IMR-90 (cell line): ENCODE measurements at regions not wholly inside any gene's neighbourhood (a gene's known extent, or its start where the extent isn't known, plus 50 kb on each side); places are given as distances from the start of the nearest gene placed in this dataset.

Experiments
- ATAC-seq: fragments of 200-7000 bp; cut with Tn5 transposase; 2 replicates; pipeline ENCODE4 v1.9.1; 2020; ENCODE audit warnings: low read depth, mild to moderate bottlenecking, moderate library complexity
- BruUV-seq: library from RNA; stranded (reverse); fragments of 400-500 nt; replicated peaks from 2 replicates; lab custom pipeline; 2021; lab: Mats Ljungman, UMichigan
- CTCF ChIA-PET: fragments of 300-600 bp; formaldehyde crosslinking; extraction: SDS; loops from one replicate; lab custom pipeline; 2021; ENCODE audit warnings: antibody characterized with exemption; lab: Yijun Ruan, JAX
- POLR2A ChIA-PET: fragments of 300-600 bp; sonication (Branson Sonifier 250); formaldehyde crosslinking; loops from one replicate; lab custom pipeline; 2022; ENCODE audit warnings: antibody characterized with exemption; ENCODE audit not compliant: unreplicated experiment; lab: Charles Lee
- DNase-seq: peaks from one replicate; pipeline ENCODE4 v3.0.0; 2013
- H2AFZ ChIP-seq: replicated peaks from 2 replicates; pipeline ENCODE3; 2013; ENCODE audit warnings: low read length, mild to moderate bottlenecking; ENCODE audit not compliant: poor library complexity
- H2AK5ac ChIP-seq: 2 replicates; pipeline ENCODE4 v1.6.1; 2013; ENCODE audit warnings: low read depth, low read length, inconsistent platforms
- H2AK9ac ChIP-seq: replicated peaks from 2 replicates; pipeline ENCODE3; 2013; ENCODE audit warnings: mild to moderate bottlenecking, low read depth, low read length, moderate library complexity; ENCODE audit not compliant: poor library complexity
- H2BK120ac ChIP-seq: 2 replicates; pipeline ENCODE4 v1.6.1; 2013; ENCODE audit warnings: low read depth, low read length, inconsistent platforms
- H2BK15ac ChIP-seq: 3 replicates; pipeline ENCODE4 v1.6.1; 2013; ENCODE audit warnings: low read depth, low read length, inconsistent platforms
- H2BK20ac ChIP-seq: 2 replicates; pipeline ENCODE4 v1.6.1; 2013; ENCODE audit warnings: low read depth, mild to moderate bottlenecking, inconsistent platforms, low read length, moderate library complexity
- H2BK5ac ChIP-seq: 2 replicates; pipeline ENCODE4 v1.6.1; 2013; ENCODE audit warnings: mild to moderate bottlenecking, low read depth, low read length, inconsistent platforms; ENCODE audit not compliant: poor library complexity, severe bottlenecking
- H3K14ac ChIP-seq: replicated peaks from 2 replicates; pipeline ENCODE4 v1.6.1; 2013; ENCODE audit warnings: low read depth, low read length, inconsistent platforms
- H3K18ac ChIP-seq: 2 replicates; pipeline ENCODE4 v1.6.1; 2013; ENCODE audit warnings: low read depth, low read length, control low read depth
- H3K23ac ChIP-seq: 2 replicates; pipeline ENCODE4 v1.6.1; 2013; ENCODE audit warnings: low read depth, low read length, inconsistent platforms
- H3K27ac ChIP-seq: 2 replicates; pipeline ENCODE4 v1.5.1; 2013; ENCODE audit warnings: mild to moderate bottlenecking, control low read depth, low read length; ENCODE audit not compliant: insufficient read depth
- H3K27me3 ChIP-seq: 2 replicates; pipeline ENCODE4 v1.6.1; 2013; ENCODE audit warnings: low read length; ENCODE audit not compliant: control insufficient read depth, insufficient read depth
- H3K36me3 ChIP-seq: 2 replicates; pipeline ENCODE4 v1.6.1; 2013; ENCODE audit warnings: low read length, mixed read lengths; ENCODE audit not compliant: control insufficient read depth, insufficient read depth
- H3K4ac ChIP-seq: 2 replicates; pipeline ENCODE4 v1.6.1; 2013; ENCODE audit warnings: low read depth, low read length, inconsistent platforms
- H3K4me1 ChIP-seq: 2 replicates; pipeline ENCODE4 v1.6.1; 2013; ENCODE audit warnings: low read length, mixed read lengths; ENCODE audit not compliant: control insufficient read depth, insufficient read depth
- H3K4me2 ChIP-seq: 2 replicates; pipeline ENCODE4 v1.6.1; 2013; ENCODE audit warnings: low read depth, mild to moderate bottlenecking, control low read depth, low read length, moderate library complexity
- H3K4me3 ChIP-seq: 2 replicates; pipeline ENCODE4 v1.5.1; 2013; ENCODE audit warnings: low read depth, mild to moderate bottlenecking, control low read depth, low read length, moderate library complexity; ENCODE audit not compliant: insufficient read depth
- H3K56ac ChIP-seq: 2 replicates; pipeline ENCODE4 v1.6.1; 2013; ENCODE audit warnings: low read length, inconsistent platforms; ENCODE audit not compliant: insufficient read depth; ENCODE audit errors: extremely low read depth
- H3K79me1 ChIP-seq, 2 experiments: 2 replicates each; pipeline ENCODE4 v1.6.1; 2013; ENCODE audit warnings: low read length in 2 of 2, inconsistent platforms in 1 of 2, low read depth in 1 of 2
- H3K9ac ChIP-seq: 2 replicates; pipeline ENCODE4 v1.6.1; 2013; ENCODE audit warnings: low read depth, low read length, control low read depth
- H3K9me1 ChIP-seq: 2 replicates; pipeline ENCODE4 v1.6.1; 2013; ENCODE audit warnings: low read length, inconsistent platforms; ENCODE audit not compliant: insufficient read depth
- H3K9me3 ChIP-seq: 2 replicates; pipeline ENCODE4 v1.6.1; 2013; ENCODE audit warnings: low read length; ENCODE audit not compliant: control insufficient read depth, insufficient read depth
- H4K20me1 ChIP-seq: 2 replicates; pipeline ENCODE4 v1.6.1; 2013; ENCODE audit warnings: low read length, inconsistent platforms; ENCODE audit not compliant: insufficient read depth
- H4K5ac ChIP-seq: 2 replicates; pipeline ENCODE4 v1.6.1; 2013; ENCODE audit warnings: mild to moderate bottlenecking, low read depth, low read length, control low read depth
- H4K8ac ChIP-seq, 2 experiments: 2 replicates each; pipeline ENCODE4 v1.6.1; 2013; ENCODE audit warnings: low read depth in 2 of 2, low read length in 2 of 2, control low read depth in 1 of 2, inconsistent platforms in 1 of 2
- H4K91ac ChIP-seq: 2 replicates; pipeline ENCODE4 v1.6.1; 2013; ENCODE audit warnings: low read depth, low read length, inconsistent platforms; ENCODE audit not compliant: insufficient read depth
- BHLHE40 ChIP-seq: fragments of 150-350 bp; IDR thresholded peaks from 2 replicates; pipeline ENCODE4 v1.6.1; 2016; ENCODE audit warnings: mild to moderate bottlenecking, low read depth, low read length
- CEBPB ChIP-seq: IDR thresholded peaks from 2 replicates; pipeline ENCODE4 v1.6.1; 2012; ENCODE audit warnings: low read depth, low read length, improper control_type of control experiment
- CHD1 ChIP-seq: IDR thresholded peaks from 2 replicates; pipeline ENCODE4 v1.6.1; 2012; ENCODE audit warnings: low read depth, low read length, improper control_type of control experiment
- CTCF ChIP-seq: conservative IDR thresholded peaks from 2 replicates; pipeline ENCODE4 v1.5.1; 2012; ENCODE audit warnings: mild to moderate bottlenecking, low read depth, low read length, improper control_type of control experiment
- ELK1 ChIP-seq: fragments of 150-350 bp; IDR thresholded peaks from 2 replicates; pipeline ENCODE4 v1.6.1; 2016; ENCODE audit warnings: low read depth, mild to moderate bottlenecking, low read length, moderate library complexity, borderline replicate concordance
- FOS ChIP-seq: fragments of 150-350 bp; IDR thresholded peaks from 2 replicates; pipeline ENCODE4 v1.6.1; 2016; ENCODE audit warnings: low read depth, low read length
- MAFK ChIP-seq: IDR thresholded peaks from 2 replicates; pipeline ENCODE4 v1.6.1; 2012; ENCODE audit warnings: low read depth, low read length, improper control_type of control experiment
- MAZ ChIP-seq: IDR thresholded peaks from 2 replicates; pipeline ENCODE4 v1.6.1; 2012; ENCODE audit warnings: low read depth, mild to moderate bottlenecking, low read length, improper control_type of control experiment, moderate library complexity, borderline replicate concordance
- MXI1 ChIP-seq: IDR thresholded peaks from 2 replicates; pipeline ENCODE4 v1.6.1; 2012; ENCODE audit warnings: low read depth, mild to moderate bottlenecking, low read length, moderate library complexity, borderline replicate concordance
- NFE2L2 ChIP-seq: fragments of 150-350 bp; IDR thresholded peaks from 2 replicates; pipeline ENCODE4 v1.6.1; 2016; ENCODE audit warnings: low read depth, mild to moderate bottlenecking, low read length
- POLR2A ChIP-seq: IDR thresholded peaks from 2 replicates; pipeline ENCODE4 v1.6.1; 2012; ENCODE audit warnings: mild to moderate bottlenecking, low read depth, low read length
- RAD21 ChIP-seq: IDR thresholded peaks from 2 replicates; pipeline ENCODE4 v1.6.1; 2012; ENCODE audit warnings: low read length, improper control_type of control experiment
- RCOR1 ChIP-seq: IDR thresholded peaks from 2 replicates; pipeline ENCODE4 v1.6.1; 2012; ENCODE audit warnings: mild to moderate bottlenecking, low read length, improper control_type of control experiment; ENCODE audit not compliant: insufficient replicate concordance
- RFX5 ChIP-seq: IDR thresholded peaks from 2 replicates; pipeline ENCODE4 v1.8.0; 2012; ENCODE audit warnings: low read depth, mild to moderate bottlenecking, low read length, moderate library complexity
- SMC3 ChIP-seq: fragments of 150-350 bp; IDR thresholded peaks from 2 replicates; pipeline ENCODE4 v1.6.1; 2016; ENCODE audit warnings: low read depth, mild to moderate bottlenecking, antibody characterized with exemption, low read length, moderate library complexity
- USF2 ChIP-seq: fragments of 150-350 bp; IDR thresholded peaks from 2 replicates; pipeline ENCODE4 v1.6.1; 2017; ENCODE audit warnings: mild to moderate bottlenecking, antibody characterized with exemption, low read length, low read depth
- WGBS, 2 experiments: methylation state at CpG; one replicate each; pipeline versions ENCODE4 v1.1.5 to v1.1.7; 2013; ENCODE audit warnings: missing lambda C conversion rate in 2 of 2; ENCODE audit not compliant: insufficient read length in 1 of 2; ENCODE audit errors: extremely low coverage in 2 of 2; 5-methylcytosine and 5-hydroxymethylcytosine counted together
- dilution Hi-C: fragments of 300-500 bp; cut with HindIII; formaldehyde crosslinking; loops from one replicate; pipeline ENCODE4 v1.14.3; 2018; ENCODE audit warnings: low sequenced_read_pairs; ENCODE audit not compliant: unreplicated experiment
- in situ Hi-C: fragments of 300-500 bp; cut with MboI; formaldehyde crosslinking; loops from 3 replicates; pipeline ENCODE4 v1.14.3; 2019; ENCODE audit warnings: low sequenced_read_pairs, inconsistent platforms, mixed read lengths
- intact Hi-C: fragments of 100-400 bp; cut with micrococcal nuclease; formaldehyde crosslinking; loops from 2 replicates; pipeline ENCODE4 v1.10.0; 2022

DNA sequence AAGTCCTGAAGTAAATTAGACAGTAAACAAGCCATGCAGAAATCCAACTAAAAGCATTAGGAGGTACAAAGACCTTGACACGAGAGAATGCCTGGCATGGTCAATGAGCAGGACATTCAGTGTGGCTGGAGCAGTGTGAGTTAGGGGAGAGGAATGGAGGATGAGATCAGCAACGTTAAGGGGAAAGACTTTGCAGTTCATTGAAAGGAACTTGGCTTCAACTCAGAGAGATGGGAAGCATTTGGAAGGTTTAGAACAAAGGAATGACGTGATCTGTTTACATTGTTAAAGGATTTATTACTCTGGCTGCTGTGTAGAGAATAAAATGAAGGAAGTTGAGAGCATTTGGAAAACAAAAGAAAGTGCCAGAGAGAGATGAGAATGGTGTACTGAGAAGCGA, 621.3 kb downstream of the XIRP2 start:
- no peaks in the 10 kb centered on the region for H3K36me3 ChIP-seq
- H3K27ac ChIP-seq, result no peak overlapping the region
- H2AK9ac ChIP-seq, result no peak overlapping the region
- H4K20me1 ChIP-seq, result no peaks in the 10 kb centered on the region
- H3K4me3 ChIP-seq, result no peak overlapping the region
- H3K4me1 ChIP-seq, result no peaks in the 10 kb centered on the region
- no peak overlapping the region for H4K5ac ChIP-seq
- H3K56ac ChIP-seq, result no peak overlapping the region
- H3K14ac ChIP-seq, result no peak overlapping the region
- dilution Hi-C loops (no loop called here), in situ Hi-C loops (no loop called here), intact Hi-C loops (no loop called here)
- no peak overlapping the region for H4K8ac ChIP-seq
- WGBS, 2 experiments, result 6% methylated on average over 2 of the region's 4 CpGs; no CpG with 5 or more reads in 1 of the 2 experiments
- H2AFZ ChIP-seq, result no peak overlapping the region
- H2AK5ac ChIP-seq, result no peak overlapping the region
- H3K4ac ChIP-seq, result no peak overlapping the region
- DNase-seq, result peak; percentile 81
- no peaks in the 10 kb centered on the region for H3K27me3 ChIP-seq
- no peak overlapping the region for H3K23ac ChIP-seq
- ChIA-PET CTCF (no interaction called here), POLR2A (no interaction called here)
- TF ChIP-seq FOS, result no peak
- TF ChIP-seq RCOR1, result no peak
- no peak for TF ChIP-seq CTCF
- TF ChIP-seq BHLHE40, result no peak
- TF ChIP-seq CHD1, result no peak
- TF ChIP-seq MXI1, result no peak
- TF ChIP-seq MAZ, result no peak
- TF ChIP-seq NFE2L2, result no peak
- TF ChIP-seq SMC3, result no peak
- TF ChIP-seq MAFK, result no peak
- no peak for TF ChIP-seq USF2
- TF ChIP-seq RFX5, result no peak
- no peak for TF ChIP-seq RAD21
- TF ChIP-seq POLR2A, result no peak
- no peak for TF ChIP-seq ELK1
- no peak for TF ChIP-seq CEBPB
- H2BK15ac ChIP-seq, result no peak overlapping the region
- no peak overlapping the region for H4K91ac ChIP-seq
- no peaks in the 10 kb centered on the region; the same call in 1 of the 2 replicates for H3K9me1 ChIP-seq
- H2BK5ac ChIP-seq, result no peak overlapping the region
- no peaks in the 10 kb centered on the region for H3K9me3 ChIP-seq
- no peaks in the 10 kb centered on the region for H3K79me1 ChIP-seq
- H3K9ac ChIP-seq, result no peak overlapping the region
- no TSS peak for BruUV-seq
- no peak overlapping the region for H3K4me2 ChIP-seq
- no peak overlapping the region for H2BK20ac ChIP-seq
- no peak overlapping the region for H3K18ac ChIP-seq
- ATAC-seq, result peak; percentile 86
- no peak overlapping the region for H2BK120ac ChIP-seq
